ENCODE measurements at regions not wholly inside any gene's neighbourhood (a gene's known extent, or its start where the extent isn't known, plus 50 kb on each side); places are given as distances from the start of the nearest gene placed in this dataset.

- intact Hi-C loops (cut with micrococcal nuclease), result loop anchor here (5.0 to 10.0 kb wide), 4 partner anchors 120 to 857 kb away; partner anchors contain the start of gene CENPW
- Histone ChIP-seq H3K36me3 (ENCODE audit: control insufficient read depth, insufficient read depth, low read length) (no peaks in the 10 kb centered on the region), H3K9ac (ENCODE audit: insufficient read depth in 1 of 2, low read depth in 2 of 2, low read length in 2 of 2) (no peak overlapping the region), H3K4me3 (no peak overlapping the region), H3K27me3 (ENCODE audit: control insufficient read depth in 2 of 2, insufficient read depth in 2 of 2, low read length in 2 of 2) (no peaks in the 10 kb centered on the region), H2AFZ (ENCODE audit: low read depth, low read length) (no peak overlapping the region), H3K79me2 (ENCODE audit: control insufficient read depth, insufficient read depth, low read length) (no peaks in the 10 kb centered on the region), H4K20me1 (replicated peaks; ENCODE audit: control insufficient read depth, insufficient read depth, low read length) (no peaks in the 10 kb centered on the region), H3K27ac (ENCODE audit: extremely low read depth, low read depth, low read length) (no peak overlapping the region), H3K9me1 (ENCODE audit: control insufficient read depth, insufficient read depth, low read length) (no peaks in the 10 kb centered on the region), H3K4me2 (ENCODE audit: insufficient read depth, low read length) (no peak overlapping the region), H3K9me3 (replicated peaks; ENCODE audit: control insufficient read depth, insufficient read depth, low read depth, low read length) (no peaks in the 10 kb centered on the region), H3K4me1 (replicated peaks in 1 of 2; ENCODE audit: control insufficient read depth in 2 of 2, insufficient read depth in 2 of 2, low read length in 2 of 2) (peaks cover 0 to 11% of the 10 kb centered on the region in 2 experiments; a peak in 2 of 5 replicates)
- CTCF ChIA-PET (ENCODE audit: low intra/inter-chr PET ratio), result interaction anchor here (1.4 kb wide), 1 partner anchor 138 kb away, joined by 4 read pairs; no protein-coding TSS in a partner anchor
- in situ Hi-C loops (cut with MboI), result no loop called here
- FAIRE-seq, result no peak
- WGBS (ENCODE audit: insufficient coverage, low coverage, missing lambda C conversion rate), result 55% methylated on average over 2 of the region's 2 CpGs
- TF ChIP-seq KAT7 (CRISPR knock-in tag; IDR thresholded peaks at IDR 0.05; ENCODE audit: borderline replicate concordance) (no peak), CREB3 (tag; conservative IDR thresholded peaks at IDR 0.05; ENCODE audit: low read depth) (no peak), ELF2 (CRISPR knock-in tag; IDR thresholded peaks at IDR 0.05) (no peak), HSF4 (CRISPR knock-in tag; IDR thresholded peaks at IDR 0.05; ENCODE audit: borderline replicate concordance) (no peak), PRPF4 (IDR thresholded peaks at IDR 0.05; ENCODE audit: insufficient read depth, low read depth, low read length, poor library complexity, severe bottlenecking) (no peak), TRIM25 (IDR thresholded peaks at IDR 0.05; ENCODE audit: borderline replicate concordance) (no peak), ZNF146 (CRISPR knock-in tag; IDR thresholded peaks at IDR 0.05; ENCODE audit: unreplicated experiment) (no peak), ZNF253 (CRISPR knock-in tag; conservative IDR thresholded peaks at IDR 0.05) (no peak), L3MBTL2 (IDR thresholded peaks at IDR 0.05) (no peak)
- ATAC-seq, result no peak
- BruUV-seq (replicated peaks), result no TSS peak
- no peak for DNase-seq (ENCODE audit: extremely low read depth in 1 of 4, low spot score in 3 of 4)
- POLR2A ChIA-PET, result no interaction called here
Measured at GRCh38 chr6:126172131-126172530, 167.8 kb upstream of the CENPW start.
